ENCODE measurements at regions not wholly inside any gene's neighbourhood (a gene's known extent, or its start where the extent isn't known, plus 50 kb on each side); places are given as distances from the start of the nearest gene placed in this dataset.

GRCh38 chr2:120619579-120619978, 116.1 kb upstream of the GLI2 start:
- H3K27ac ChIP-seq, result no peak overlapping the region
- no peak overlapping the region for H3K4me3 ChIP-seq
- no peaks in the 10 kb centered on the region for H3K4me1 ChIP-seq
- H3K27me3 ChIP-seq, result no peaks in the 10 kb centered on the region
- no peak for TF ChIP-seq POLR2A (IDR thresholded peaks at IDR 0.05)
- no peak for TF ChIP-seq EP300 (IDR thresholded peaks at IDR 0.05)
- no peak for TF ChIP-seq CTCF (IDR thresholded peaks at IDR 0.05)
- no peak for DNase-seq (ENCODE audit: low spot score in 2 of 2)
- H3K36me3 ChIP-seq, result no peaks in the 10 kb centered on the region
- WGBS, 2 donors, result 82 to 86% methylated on average over 4 of the region's 4 CpGs
- H3K9me3 ChIP-seq, result peaks cover 0 to 8% (median 0%) of the 10 kb centered on the region in 4 donors

DNA sequence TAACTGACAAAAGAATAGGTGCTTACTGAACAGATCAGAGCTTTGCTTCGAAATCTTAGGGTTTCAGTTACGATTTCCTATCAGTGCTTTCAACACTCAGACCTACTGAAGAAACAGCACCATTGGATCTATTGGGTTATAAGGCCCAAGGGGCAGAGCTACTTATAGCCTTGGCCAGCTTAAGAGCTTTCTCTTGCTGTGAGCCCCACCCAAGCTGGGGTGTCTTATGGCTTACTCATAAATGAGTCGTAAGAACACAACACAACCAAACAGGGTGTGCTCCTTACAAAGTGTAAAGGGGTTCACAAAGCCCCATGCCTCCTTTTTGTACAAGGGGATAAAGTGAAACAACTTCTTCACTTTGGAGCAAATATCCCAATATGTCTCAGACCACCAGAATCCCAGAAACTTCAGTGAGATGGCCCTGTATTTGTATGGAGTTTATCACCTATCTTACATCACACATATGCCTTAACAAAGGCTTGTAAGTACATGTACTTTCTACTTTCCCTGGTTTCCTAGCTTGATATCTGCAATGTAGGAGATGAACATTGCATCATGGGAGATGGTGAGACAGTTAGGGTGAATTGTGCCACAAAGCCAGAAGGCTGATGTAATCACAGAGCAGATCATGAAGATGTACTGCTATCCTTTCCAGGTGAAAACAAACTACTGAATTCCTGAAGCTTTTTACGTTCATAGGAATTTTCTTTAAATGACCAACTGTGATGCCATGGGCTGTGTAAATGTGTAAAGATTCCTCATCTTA, 115.5 kb upstream of the GLI2 start:
- no peak overlapping the region for H3K4me3 ChIP-seq
- no peaks in the 10 kb centered on the region for H3K27me3 ChIP-seq
- no peaks in the 10 kb centered on the region for H3K36me3 ChIP-seq
- TF ChIP-seq CTCF (IDR thresholded peaks at IDR 0.05) (no peak), EP300 (IDR thresholded peaks at IDR 0.05) (no peak), POLR2A (IDR thresholded peaks at IDR 0.05) (no peak)
- WGBS, 2 donors, result 83 to 92% methylated on average over 4 of the region's 4 CpGs
- no peaks in the 10 kb centered on the region for H3K4me1 ChIP-seq
- DNase-seq (ENCODE audit: low spot score in 2 of 2), result no peak
- no peak overlapping the region for H3K27ac ChIP-seq
- peaks cover 0 to 8% (median 0%) of the 10 kb centered on the region in 4 donors for H3K9me3 ChIP-seq

DNA sequence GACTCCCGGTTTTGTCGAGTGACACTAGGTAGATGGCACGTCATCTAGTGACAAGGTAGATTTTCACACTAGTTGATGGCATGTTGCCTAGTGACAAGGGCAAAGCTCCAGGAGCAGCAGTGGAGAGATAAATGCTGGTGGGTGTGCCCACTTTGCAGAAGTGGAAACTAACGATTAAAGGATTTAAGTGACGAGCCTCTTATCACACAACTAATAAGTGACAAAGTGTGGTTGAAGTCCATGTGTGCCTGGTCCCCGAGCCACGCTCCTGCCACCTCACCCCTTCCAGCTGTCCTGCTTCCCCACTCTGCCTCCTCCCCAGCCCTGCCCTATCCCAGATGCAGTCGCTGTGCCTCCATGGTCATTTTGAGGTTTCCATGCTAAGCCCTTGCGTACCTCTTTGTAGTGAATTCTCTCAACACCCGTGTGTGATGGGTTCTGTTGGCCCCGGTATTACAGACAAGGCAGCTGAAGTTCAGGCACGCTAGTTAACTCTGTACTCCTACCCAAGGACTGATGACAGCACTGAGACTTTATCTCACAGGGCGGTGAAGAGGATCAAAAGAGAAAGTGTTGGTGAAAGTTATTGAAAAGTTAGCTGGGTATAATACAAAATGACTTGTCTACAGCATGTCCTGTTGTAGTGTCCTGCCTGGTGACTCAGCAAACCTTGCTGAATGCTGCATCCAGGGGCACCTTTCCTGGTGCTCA, 113.4 kb upstream of the GLI2 start:
- Histone ChIP-seq H3K36me3 (no peaks in the 10 kb centered on the region), H3K27ac (no peak overlapping the region), H3K4me1 (no peaks in the 10 kb centered on the region), H3K9me3 (peaks cover 0 to 8% (median 0%) of the 10 kb centered on the region in 4 donors), H3K4me3 (no peak overlapping the region), H3K27me3 (no peaks in the 10 kb centered on the region)
- WGBS, 2 donors, result 91 to 94% methylated on average over 13 of the region's 13 CpGs
- no peak for DNase-seq (ENCODE audit: low spot score in 2 of 2)
- TF ChIP-seq EP300 (IDR thresholded peaks at IDR 0.05) (no peak), CTCF (IDR thresholded peaks at IDR 0.05) (no peak), POLR2A (IDR thresholded peaks at IDR 0.05) (no peak)

DNA sequence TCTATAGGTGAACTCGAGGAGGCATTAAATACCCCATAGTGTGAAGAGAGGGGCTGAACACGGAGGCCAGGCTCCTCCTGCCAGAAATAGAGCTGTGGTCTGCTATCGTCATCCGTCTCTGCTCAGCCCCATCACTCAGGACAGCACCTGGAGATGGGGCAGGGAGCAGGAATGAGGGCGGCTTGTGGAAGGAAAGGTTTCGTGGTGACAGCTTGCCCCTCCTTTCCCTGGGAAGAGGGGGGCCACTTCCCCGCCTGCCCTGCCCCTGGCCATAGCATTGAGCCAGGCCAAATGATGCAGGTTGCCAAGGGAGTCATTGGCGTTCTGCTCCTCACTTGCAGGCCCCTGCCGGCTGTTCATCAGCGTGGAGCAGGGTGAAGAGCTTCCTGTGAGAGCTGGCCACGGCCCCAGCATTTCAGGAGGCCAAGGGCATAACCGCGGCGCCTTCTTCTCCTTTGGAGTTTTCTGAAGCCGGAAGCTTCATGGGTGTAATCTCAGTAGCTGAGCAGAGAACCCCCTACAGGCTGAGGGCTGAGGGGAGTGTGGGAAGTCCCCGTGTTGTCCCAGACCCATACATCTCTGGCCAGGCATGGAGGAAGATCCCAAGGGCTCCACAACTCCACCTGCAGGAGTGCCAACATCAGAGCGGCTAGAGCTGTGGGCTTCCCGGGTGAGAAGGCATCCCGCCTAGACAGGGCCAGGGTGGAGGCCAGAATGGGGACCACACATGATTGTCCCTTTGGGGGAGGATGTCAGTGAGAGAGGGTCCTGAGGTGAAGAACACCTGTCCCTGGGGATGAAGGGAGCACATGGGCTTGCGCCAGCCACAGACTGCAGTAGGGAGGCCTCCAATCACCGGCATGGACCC, 112.5 kb upstream of the GLI2 start:
- Histone ChIP-seq H3K27me3 (no peaks in the 10 kb centered on the region), H3K27ac (no peak overlapping the region), H3K36me3 (no peaks in the 10 kb centered on the region), H3K4me3 (no peak overlapping the region), H3K9me3 (peaks cover 0 to 10% (median 0%) of the 10 kb centered on the region in 4 donors), H3K4me1 (no peaks in the 10 kb centered on the region)
- DNase-seq (ENCODE audit: low spot score in 2 of 2), result no peak
- 85 to 87% methylated on average over 19 to 21 of the region's 21 CpGs for WGBS, 2 donors
- no peak for TF ChIP-seq CTCF (IDR thresholded peaks at IDR 0.05)
- no peak for TF ChIP-seq POLR2A (IDR thresholded peaks at IDR 0.05)
- TF ChIP-seq EP300 (IDR thresholded peaks at IDR 0.05), result no peak
